PC-3 (cell line): ENCODE measurements at regions not wholly inside any gene's neighbourhood (a gene's known extent, or its start where the extent isn't known, plus 50 kb on each side); places are given as distances from the start of the nearest gene placed in this dataset.
"Not testable (repeated sequence)": the region's sequence is repeated elsewhere in the genome, so short reads cannot be mapped to it uniquely, and the experiment has no call there.

Experiments
- EZH2 ChIP-seq: fragments of 300-600 bp; sonication (generic); IDR thresholded peaks from one replicate; pipeline ENCODE4 v1.6.1; 2017; ENCODE audit warnings: antibody characterized with exemption, mild to moderate bottlenecking, low read length; ENCODE audit not compliant: unreplicated experiment
- TF ChIP-seq, protein P1 (sequence below): fragments of 300-600 bp; sonication (generic); conservative IDR thresholded peaks from 2 replicates; pipeline ENCODE4 v1.5.1; 2017; ENCODE audit warnings: antibody characterized with exemption, low read depth, mild to moderate bottlenecking, low read length

DNA sequence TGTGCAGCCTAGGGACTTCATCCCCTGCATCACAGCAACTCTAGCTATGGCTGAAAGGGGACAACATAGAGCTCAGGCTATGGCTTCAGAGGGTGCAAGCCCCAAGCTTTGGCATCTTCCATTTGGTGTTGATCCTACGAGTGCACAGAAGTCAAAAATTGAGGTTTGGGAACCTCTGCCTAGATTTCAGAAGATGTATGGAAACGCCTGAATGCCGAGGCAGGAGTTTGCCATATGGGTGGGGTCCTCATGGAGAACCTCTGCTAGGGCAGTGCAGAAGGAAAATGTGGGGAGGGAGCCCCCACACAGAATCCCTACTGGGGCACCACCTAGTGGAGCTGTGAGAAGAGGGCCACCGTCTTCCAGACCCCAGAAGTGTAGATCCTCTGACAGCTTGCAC is 543.0 kb upstream of the TPTE start:
- TF ChIP-seq, protein P1, sequence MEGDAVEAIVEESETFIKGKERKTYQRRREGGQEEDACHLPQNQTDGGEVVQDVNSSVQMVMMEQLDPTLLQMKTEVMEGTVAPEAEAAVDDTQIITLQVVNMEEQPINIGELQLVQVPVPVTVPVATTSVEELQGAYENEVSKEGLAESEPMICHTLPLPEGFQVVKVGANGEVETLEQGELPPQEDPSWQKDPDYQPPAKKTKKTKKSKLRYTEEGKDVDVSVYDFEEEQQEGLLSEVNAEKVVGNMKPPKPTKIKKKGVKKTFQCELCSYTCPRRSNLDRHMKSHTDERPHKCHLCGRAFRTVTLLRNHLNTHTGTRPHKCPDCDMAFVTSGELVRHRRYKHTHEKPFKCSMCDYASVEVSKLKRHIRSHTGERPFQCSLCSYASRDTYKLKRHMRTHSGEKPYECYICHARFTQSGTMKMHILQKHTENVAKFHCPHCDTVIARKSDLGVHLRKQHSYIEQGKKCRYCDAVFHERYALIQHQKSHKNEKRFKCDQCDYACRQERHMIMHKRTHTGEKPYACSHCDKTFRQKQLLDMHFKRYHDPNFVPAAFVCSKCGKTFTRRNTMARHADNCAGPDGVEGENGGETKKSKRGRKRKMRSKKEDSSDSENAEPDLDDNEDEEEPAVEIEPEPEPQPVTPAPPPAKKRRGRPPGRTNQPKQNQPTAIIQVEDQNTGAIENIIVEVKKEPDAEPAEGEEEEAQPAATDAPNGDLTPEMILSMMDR, result not testable (repeated sequence)
- not testable (repeated sequence) for TF ChIP-seq EZH2
